Stomach (tissue), 4 donors: ENCODE measurements at regions not wholly inside any gene's neighbourhood (a gene's known extent, or its start where the extent isn't known, plus 50 kb on each side); places are given as distances from the start of the nearest gene placed in this dataset.
"Not testable (repeated sequence)": the region's sequence is repeated elsewhere in the genome, so short reads cannot be mapped to it uniquely, and the experiment has no call there.

Source experiments
- EP300 ChIP-seq: sonication (generic); formaldehyde crosslinking; IDR thresholded peaks from one replicate; pipeline ENCODE4 v1.6.1; 2017; ENCODE audit warnings: antibody characterized with exemption
- POLR2A ChIP-seq, 4 donors: fragments of 450-650 bp; IDR thresholded peaks; one replicate each; pipeline ENCODE4 v1.6.1; 2016; ENCODE audit warnings: antibody characterized with exemption in 4 of 4, control low read depth in 2 of 4, mild to moderate bottlenecking in 1 of 4, moderate library complexity in 1 of 4
- TF ChIP-seq, protein P1 (sequence below), 7 experiments: fragments of 450-650 bp in 4 of 7; fragments of 200-600 bp in 3 of 7; sonication (generic) in 3 of 7; IDR thresholded peaks; one replicate each; pipeline ENCODE4 v1.5.1; 2016 to 2019; ENCODE audit warnings: antibody characterized with exemption in 7 of 7, control low read depth in 2 of 7, mild to moderate bottlenecking in 1 of 7

DNA sequence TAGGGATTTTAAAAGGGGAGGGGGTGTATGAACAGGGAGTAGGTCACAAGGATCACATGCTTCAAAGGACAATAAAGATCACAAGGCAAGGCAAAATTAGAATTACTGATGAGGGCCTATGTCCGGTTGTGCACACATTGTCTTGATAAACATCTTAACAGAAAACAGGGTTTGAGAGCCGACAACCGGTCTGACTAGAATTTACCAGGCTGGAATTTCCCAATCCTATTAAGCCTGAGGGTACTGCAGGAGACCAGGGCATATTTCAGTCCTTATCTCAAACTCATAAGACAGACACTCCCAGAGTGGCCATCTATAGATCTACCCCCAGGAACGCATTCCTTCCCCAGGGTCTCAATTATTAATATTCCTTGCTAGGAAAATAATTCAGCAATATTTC is 292.9 kb downstream of the NKX6-1 start:
- TF ChIP-seq, protein P1, sequence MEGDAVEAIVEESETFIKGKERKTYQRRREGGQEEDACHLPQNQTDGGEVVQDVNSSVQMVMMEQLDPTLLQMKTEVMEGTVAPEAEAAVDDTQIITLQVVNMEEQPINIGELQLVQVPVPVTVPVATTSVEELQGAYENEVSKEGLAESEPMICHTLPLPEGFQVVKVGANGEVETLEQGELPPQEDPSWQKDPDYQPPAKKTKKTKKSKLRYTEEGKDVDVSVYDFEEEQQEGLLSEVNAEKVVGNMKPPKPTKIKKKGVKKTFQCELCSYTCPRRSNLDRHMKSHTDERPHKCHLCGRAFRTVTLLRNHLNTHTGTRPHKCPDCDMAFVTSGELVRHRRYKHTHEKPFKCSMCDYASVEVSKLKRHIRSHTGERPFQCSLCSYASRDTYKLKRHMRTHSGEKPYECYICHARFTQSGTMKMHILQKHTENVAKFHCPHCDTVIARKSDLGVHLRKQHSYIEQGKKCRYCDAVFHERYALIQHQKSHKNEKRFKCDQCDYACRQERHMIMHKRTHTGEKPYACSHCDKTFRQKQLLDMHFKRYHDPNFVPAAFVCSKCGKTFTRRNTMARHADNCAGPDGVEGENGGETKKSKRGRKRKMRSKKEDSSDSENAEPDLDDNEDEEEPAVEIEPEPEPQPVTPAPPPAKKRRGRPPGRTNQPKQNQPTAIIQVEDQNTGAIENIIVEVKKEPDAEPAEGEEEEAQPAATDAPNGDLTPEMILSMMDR (IDR thresholded peaks at IDR 0.05) = not testable (repeated sequence)
- not testable (repeated sequence) for TF ChIP-seq POLR2A (IDR thresholded peaks at IDR 0.05); EP300
